G401.6 (cell line): ENCODE measurements at regions not wholly inside any gene's neighbourhood (a gene's known extent, or its start where the extent isn't known, plus 50 kb on each side); places are given as distances from the start of the nearest gene placed in this dataset.
"Not testable (repeated sequence)": the region's sequence is repeated elsewhere in the genome, so short reads cannot be mapped to it uniquely, and the experiment has no call there.

Source experiments
- FAIRE-seq: peaks from 2 replicates; lab custom pipeline; 2012; peaks lifted over from hg19 to GRCh38; lab: Jason Lieb, UNC

- no peak for FAIRE-seq
Measured at GRCh38 chr12:93080994-93081809, 152.1 kb upstream of the EEA1 start.

DNA sequence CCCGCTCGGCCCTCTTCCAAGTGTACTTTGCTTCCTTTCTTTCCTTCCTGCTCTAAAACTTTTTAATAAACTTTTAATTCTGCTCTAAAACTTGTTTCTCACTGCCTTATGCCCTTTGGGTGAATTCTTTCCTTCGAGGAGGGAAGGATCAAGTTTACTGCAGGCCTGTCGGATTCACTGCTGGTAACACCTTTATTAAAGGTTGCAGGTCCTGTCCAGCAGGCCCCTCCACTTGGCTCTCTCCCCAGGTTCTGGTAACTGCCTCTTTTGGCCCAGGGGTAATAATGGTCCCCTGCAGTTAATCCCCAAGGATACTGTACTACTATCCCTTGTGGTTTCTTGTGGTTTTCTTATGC is 152.7 kb upstream of the EEA1 start:
- no peak for FAIRE-seq

DNA sequence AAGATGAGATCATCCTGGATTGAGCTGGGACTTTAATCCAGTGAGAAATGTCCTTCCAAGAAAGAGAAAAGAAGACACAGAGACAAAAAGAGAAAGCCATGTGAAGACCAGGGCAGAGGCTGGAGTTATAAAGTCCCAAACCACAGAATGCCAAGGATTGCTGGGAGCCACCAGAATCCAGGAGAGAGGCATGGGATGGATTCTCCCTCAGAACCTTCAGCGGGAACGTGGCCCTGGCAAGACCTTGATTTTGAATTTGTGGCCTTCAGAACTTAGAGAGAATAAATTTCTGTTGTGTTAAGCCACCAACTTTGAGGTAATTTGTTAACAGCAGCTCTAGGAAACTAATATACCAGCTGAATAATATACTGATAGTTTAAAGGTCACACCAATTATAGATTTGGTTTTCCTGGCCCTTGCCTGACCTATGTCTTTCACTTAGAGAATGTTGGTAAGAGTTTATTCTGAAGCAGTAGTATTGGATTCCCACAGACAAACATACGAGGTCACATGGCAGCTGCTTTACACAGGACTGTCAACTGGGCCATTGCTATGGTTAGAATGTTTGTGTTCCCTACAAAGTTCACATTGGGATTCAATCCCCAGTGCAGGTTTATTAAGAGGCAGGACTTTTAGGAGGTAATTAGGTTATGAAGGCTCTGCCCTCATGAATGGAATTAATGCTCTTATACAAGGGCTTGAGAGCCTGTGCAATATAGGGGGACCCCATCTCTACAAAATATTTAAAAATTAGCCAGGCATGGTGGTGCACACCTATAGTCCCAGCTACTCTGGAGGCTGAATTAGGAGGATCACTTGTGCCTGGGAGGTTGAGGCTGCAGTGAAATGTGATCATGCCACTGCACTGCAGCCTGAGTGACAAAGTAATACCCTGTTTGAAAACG is 156.5 kb upstream of the EEA1 start:
- FAIRE-seq: no peak

GRCh38 chr12:93086288-93086727 is 157.2 kb upstream of the EEA1 start:
- FAIRE-seq: no peak

GRCh38 chr12:93087840-93088610 is 158.9 kb upstream of the EEA1 start:
- no peak for FAIRE-seq

DNA sequence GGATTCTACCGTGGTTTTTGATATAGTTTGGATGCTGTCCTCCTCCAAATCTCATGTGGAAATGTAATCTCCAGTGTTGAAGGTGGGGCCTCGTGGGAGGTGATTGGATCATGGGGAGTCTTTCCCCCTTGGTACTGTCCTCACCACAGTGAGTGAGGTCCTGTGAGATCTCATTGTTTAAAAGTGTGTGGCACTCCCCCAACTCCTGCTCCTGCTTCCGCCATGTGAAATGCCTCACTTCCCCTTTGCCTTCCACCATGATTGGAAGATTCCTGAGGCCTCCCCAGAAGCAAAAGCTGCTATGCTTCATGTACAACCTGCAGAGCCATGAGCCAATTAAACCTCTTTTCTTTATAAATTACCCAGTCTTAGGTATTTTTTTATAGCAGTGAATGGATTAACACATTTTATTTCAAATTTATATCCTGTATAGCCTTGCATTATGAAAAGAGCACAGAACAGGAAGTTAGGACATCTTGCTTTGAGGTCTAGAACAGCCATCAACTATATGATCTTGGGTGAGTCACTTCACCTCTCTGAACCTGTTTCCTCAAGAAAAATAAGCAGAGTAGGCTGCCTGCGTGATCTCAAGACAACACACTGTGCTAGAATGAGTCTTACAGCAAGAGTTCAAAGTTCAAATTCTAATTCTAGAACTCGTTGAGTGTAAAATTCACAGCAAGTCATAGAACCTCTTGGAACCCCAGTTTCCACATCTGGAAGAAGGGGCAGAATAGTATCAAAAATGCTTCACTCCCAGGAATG is 160.9 kb upstream of the EEA1 start:
- no peak for FAIRE-seq

DNA sequence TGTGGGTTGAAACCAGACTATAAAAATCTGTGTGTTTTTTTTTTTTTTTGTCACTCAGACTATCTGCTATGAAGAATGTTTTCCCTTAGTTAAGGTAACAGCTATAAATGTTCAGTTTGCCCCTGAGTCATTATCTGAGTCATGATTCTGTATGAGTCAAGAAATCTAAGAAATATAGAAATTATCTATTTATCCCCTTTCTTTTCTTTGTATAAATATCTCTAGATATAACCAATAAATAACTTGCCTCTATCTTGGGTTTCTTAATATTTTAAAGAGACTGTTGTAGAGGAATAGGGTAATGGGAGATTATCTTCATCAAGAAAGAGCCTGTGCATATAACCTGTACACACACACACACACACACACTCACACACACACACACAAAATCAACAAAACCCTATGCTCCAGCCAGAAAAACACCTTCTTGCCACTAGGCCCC is 161.7 kb upstream of the EEA1 start:
- FAIRE-seq: no peak

DNA sequence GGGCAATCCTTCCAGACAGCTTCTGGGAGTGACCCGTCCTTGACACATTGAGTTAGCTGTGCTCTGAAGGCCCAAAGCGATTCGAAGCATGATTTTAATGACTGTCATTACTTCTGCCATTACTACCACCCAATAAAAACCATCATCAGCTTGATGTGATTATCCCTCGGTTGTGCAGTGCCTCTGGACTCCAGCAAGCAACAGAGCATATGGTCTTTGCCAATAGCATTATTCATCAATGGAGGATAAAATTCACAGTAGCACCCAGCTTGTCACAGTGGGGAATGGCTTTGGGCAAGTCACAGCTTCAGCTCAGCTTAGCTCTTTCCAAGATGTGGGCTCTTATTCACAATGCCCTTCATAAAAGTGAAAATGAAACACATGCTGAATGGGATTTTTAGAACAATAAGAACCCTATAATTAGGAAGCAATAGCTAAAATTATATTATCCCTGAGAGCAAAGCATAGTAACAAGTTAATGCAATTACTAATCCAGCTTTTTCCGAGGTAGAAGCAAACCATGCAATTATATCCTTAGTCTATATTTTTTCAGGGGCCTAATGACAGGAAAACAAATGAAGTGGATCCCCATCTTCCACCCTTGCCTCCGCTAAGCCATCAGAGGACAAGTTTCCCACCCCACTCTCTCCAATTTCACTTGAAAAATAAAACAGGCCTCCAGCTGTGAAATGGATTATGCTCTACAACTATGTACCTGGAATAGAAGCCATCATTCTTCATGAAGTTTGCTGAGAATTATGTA is 163.0 kb upstream of the EEA1 start:
- FAIRE-seq: no peak

- no peak for FAIRE-seq
Measured at GRCh38 chr12:93092649-93092945, 163.5 kb upstream of the EEA1 start.

- no peak for FAIRE-seq
Measured at GRCh38 chr12:93093243-93093642, 164.1 kb upstream of the EEA1 start.

GRCh38 chr12:93094222-93094621 is 165.1 kb upstream of the EEA1 start:
- FAIRE-seq: not testable (repeated sequence)

DNA sequence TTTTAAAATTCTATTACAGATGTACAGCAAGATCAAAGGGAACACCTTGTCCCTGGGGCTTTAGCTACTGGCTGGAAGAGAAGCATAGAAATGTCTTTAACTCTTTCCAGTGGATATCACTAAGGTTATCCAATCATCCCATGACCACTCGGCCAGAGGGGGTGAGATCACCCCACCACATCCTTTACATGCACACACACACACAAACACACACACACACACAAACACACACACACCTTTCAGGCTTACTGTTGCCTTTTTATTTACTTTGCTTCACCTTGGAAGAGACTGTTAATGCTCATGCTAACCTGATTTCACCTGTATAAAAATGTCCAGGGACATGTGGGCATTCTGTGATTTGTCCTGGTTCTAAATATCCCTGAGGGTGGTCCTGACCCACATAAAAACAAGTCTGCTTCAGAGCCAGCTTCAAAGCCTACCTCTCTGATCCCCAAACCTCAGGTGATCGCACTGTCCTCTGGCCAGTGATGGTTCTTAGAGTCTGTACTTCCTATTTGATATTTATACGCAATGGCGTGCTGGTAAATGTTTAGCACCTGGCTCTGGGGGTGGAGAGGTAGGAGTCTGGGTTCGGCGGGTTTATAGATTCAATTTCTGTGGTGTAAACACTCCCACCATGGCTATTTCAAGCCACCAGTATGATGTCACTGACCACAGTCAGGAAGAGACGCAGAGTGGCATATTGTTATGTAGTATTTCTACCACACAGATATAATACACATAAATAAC is 166.1 kb upstream of the EEA1 start:
- no peak for FAIRE-seq

DNA sequence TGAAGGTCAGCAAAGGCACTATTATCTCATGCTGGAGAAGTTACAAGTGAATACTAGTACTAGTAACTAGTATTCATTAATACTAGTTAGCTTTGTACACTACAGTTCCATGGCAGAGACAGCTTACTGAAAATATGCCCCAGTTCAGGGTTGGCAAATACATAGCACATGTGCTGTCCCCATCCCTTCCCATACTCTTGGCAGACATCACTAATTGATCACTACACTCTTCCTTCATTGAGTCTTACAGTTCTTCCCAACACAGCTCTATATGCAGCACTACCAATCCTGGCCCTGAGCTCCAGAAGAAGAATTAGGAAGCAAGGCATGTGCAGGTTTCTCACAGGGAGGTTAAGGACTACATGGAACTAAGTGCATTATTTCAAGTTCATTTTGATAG is 168.3 kb upstream of the EEA1 start:
- no peak for FAIRE-seq

GRCh38 chr12:93098077-93098476 is 169.0 kb upstream of the EEA1 start:
- no peak for FAIRE-seq

- no peak for FAIRE-seq
Measured at GRCh38 chr12:93099792-93100191, 170.7 kb upstream of the EEA1 start.

DNA sequence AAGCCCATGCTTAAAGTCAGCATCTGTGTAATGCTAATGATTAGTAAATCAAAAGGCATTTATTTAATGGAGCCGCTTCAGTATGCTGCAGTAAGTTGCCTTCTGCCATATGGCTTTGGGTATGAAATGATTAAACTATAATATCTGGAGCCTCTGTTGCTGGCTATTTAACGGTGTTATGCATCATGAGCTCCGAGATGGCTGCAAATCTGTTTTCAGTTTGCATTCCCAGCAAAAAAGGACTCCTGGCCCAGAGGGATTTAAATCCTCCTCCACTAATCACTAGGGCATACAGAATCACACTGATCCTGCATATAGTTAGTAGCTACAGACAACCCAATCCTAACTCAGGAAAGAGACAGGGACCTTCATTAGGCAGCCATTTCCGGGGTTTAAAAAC is 171.5 kb upstream of the EEA1 start:
- no peak for FAIRE-seq

DNA sequence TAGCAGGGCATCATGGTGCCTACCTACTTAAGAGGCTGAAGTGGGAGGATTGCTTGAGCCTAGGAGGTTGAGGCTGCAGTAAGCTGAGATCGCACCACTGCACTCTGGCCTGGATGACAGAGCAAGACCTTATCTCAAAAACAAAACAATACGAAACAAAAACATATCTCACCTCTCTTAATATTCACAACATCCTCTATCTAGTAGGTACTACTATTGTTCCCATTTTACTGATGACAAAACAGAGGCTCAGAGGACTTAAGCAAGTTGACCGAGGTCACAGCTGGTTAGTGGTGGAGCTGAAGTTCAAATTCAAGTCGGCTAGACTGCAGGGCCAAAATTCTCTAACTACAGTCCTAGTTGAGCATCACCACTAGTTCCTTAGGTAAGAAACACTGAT is 172.3 kb upstream of the EEA1 start:
- FAIRE-seq: no peak

DNA sequence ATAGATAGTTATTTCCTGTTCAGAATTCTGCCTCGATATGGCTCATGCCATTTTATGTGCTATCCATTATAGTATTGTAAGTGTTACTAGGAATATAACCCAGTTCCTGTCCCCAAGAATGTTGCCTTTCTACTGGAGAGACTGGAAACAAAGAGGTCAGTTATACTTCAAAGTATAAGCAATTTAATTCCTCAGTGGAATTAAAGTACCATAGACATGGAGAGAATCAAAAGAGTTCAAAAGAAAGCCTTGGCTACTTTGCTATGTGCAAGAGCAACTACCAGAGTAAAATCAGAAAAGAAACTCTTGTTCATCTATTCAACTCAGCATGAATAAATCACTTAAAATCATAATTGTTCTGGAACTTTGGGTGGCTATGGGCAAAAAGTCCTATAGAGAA is 173.2 kb upstream of the EEA1 start:
- no peak for FAIRE-seq

- FAIRE-seq: no peak
Measured at GRCh38 chr12:93102744-93103143, 173.6 kb upstream of the EEA1 start.

- FAIRE-seq: no peak
Measured at GRCh38 chr12:93103154-93103553, 174.1 kb upstream of the EEA1 start.

- FAIRE-seq: no peak
Measured at GRCh38 chr12:93104535-93104934, 175.4 kb upstream of the EEA1 start.
